H1 (cell line): ENCODE measurements at regions not wholly inside any gene's neighbourhood (a gene's known extent, or its start where the extent isn't known, plus 50 kb on each side); places are given as distances from the start of the nearest gene placed in this dataset.

Experiments used
- CTCF ChIA-PET: fragments of 300-600 bp; sonication (Branson Sonifier 250); formaldehyde crosslinking; loops from one replicate; lab custom pipeline; 2021; ENCODE audit not compliant: partially characterized antibody; lab: Charles Lee
- POLR2A ChIA-PET: fragments of 300-600 bp; sonication (Branson Sonifier 250); formaldehyde crosslinking; loops from one replicate; lab custom pipeline; 2021; ENCODE audit warnings: inconsistent platforms; ENCODE audit not compliant: partially characterized antibody; lab: Charles Lee
- DNase-seq, 2 experiments: peaks; one replicate each; pipeline versions ENCODE4 v3.0.0 to v3.0.0-alpha.2; 2010 to 2022; ENCODE audit warnings: low spot score in 2 of 2, low read depth in 1 of 2, mixed read lengths in 1 of 2
- FAIRE-seq: peaks from 2 replicates; lab custom pipeline; 2011; peaks lifted over from hg19 to GRCh38; lab: Jason Lieb, UNC
- H2AFZ ChIP-seq: 2 replicates; pipeline ENCODE4 v1.8.1; 2012; ENCODE audit warnings: low read length, inconsistent platforms
- H2AK5ac ChIP-seq: 2 replicates; pipeline ENCODE4 v1.6.1; 2013; ENCODE audit warnings: low read depth, low read length
- H2BK120ac ChIP-seq: replicated peaks from 2 replicates; pipeline ENCODE3; 2013; ENCODE audit warnings: low read depth, low read length, inconsistent platforms
- H2BK12ac ChIP-seq: 2 replicates; pipeline ENCODE4 v1.6.1; 2013; ENCODE audit warnings: low read depth, low read length
- H2BK15ac ChIP-seq: 2 replicates; pipeline ENCODE4 v1.6.1; 2013; ENCODE audit warnings: low read length
- H2BK20ac ChIP-seq: 2 replicates; pipeline ENCODE4 v1.6.1; 2013; ENCODE audit warnings: low read length
- H2BK5ac ChIP-seq: 2 replicates; pipeline ENCODE4 v1.6.1; 2013; ENCODE audit warnings: low read depth, low read length
- H3K14ac ChIP-seq: 2 replicates; pipeline ENCODE4 v1.6.1; 2013; ENCODE audit warnings: inconsistent platforms; ENCODE audit not compliant: insufficient read length
- H3K18ac ChIP-seq: 2 replicates; pipeline ENCODE4 v1.6.1; 2013; ENCODE audit warnings: low read length; ENCODE audit errors: extremely low read depth
- H3K23ac ChIP-seq: 2 replicates; pipeline ENCODE4 v1.6.1; 2013; ENCODE audit warnings: inconsistent platforms; ENCODE audit not compliant: insufficient read length
- H3K23me2 ChIP-seq: 2 replicates; pipeline ENCODE4 v1.6.1; 2013; ENCODE audit warnings: low read depth, low read length
- H3K27ac ChIP-seq: 2 replicates; pipeline ENCODE4 v1.6.1; 2011; ENCODE audit warnings: low read depth, low read length, inconsistent platforms
- H3K27me3 ChIP-seq, 4 experiments: replicated peaks in 1 of 4; 1 replicate in 1 of 4; 2 replicates in 3 of 4; pipeline versions ENCODE4 v1.6.1 to v1.8.1; 2011 to 2013; ENCODE audit warnings: low read length in 3 of 4, mild to moderate bottlenecking in 3 of 4, inconsistent platforms in 2 of 4, mixed read lengths in 2 of 4, moderate library complexity in 1 of 4; ENCODE audit not compliant: control insufficient read depth in 3 of 4, insufficient read depth in 3 of 4; ENCODE audit errors: extremely low read depth in 1 of 4
- H3K36me3 ChIP-seq, 4 experiments: 2 replicates each; pipeline versions ENCODE4 v1.6.1 to v1.8.1; 2011 to 2013; ENCODE audit warnings: mild to moderate bottlenecking in 4 of 4, low read length in 3 of 4, moderate library complexity in 2 of 4, control low read depth in 1 of 4, inconsistent platforms in 1 of 4; ENCODE audit not compliant: insufficient read depth in 4 of 4, control insufficient read depth in 2 of 4
- H3K4ac ChIP-seq: replicated peaks from 2 replicates; pipeline ENCODE3; 2013; ENCODE audit warnings: low read length, low read depth, mixed read lengths, inconsistent platforms; ENCODE audit not compliant: insufficient read length
- H3K4me1 ChIP-seq, 4 experiments: replicated peaks in 1 of 4; 1 replicate in 1 of 4; 2 replicates in 3 of 4; pipeline versions ENCODE4 v1.6.1 to v1.8.1; 2011 to 2013; ENCODE audit warnings: low read length in 3 of 4, inconsistent platforms in 2 of 4, mixed read lengths in 1 of 4; ENCODE audit not compliant: insufficient read depth in 4 of 4, control insufficient read depth in 3 of 4
- H3K4me2 ChIP-seq, 2 experiments: 2 replicates each; pipeline versions ENCODE4 v1.6.1 to v1.8.1; 2011 to 2013; ENCODE audit warnings: low read depth in 2 of 2, low read length in 2 of 2, control low read depth in 1 of 2, inconsistent platforms in 1 of 2, mild to moderate bottlenecking in 1 of 2; ENCODE audit not compliant: insufficient read depth in 1 of 2
- H3K4me3 ChIP-seq, 4 experiments: fragments of 200-600, 300-600 bp in 1 of 4; sonication (generic), shearing (Covaris generic), sonication (Bioruptor Twin) in 1 of 4; 2 replicates each; pipeline versions ENCODE4 v1.5.1 to v1.8.1; 2011 to 2016; ENCODE audit warnings: low read length in 4 of 4, low read depth in 3 of 4, control low read depth in 2 of 4, inconsistent platforms in 2 of 4, mild to moderate bottlenecking in 2 of 4, mixed read lengths in 1 of 4, moderate library complexity in 1 of 4; ENCODE audit not compliant: insufficient read depth in 2 of 4; ENCODE audit errors: extremely low read depth in 1 of 4
- H3K56ac ChIP-seq: replicated peaks from 2 replicates; pipeline ENCODE3; 2013; ENCODE audit warnings: low read depth, mild to moderate bottlenecking, mixed read lengths, low read length, inconsistent platforms; ENCODE audit not compliant: insufficient read length
- H3K79me1 ChIP-seq: 2 replicates; pipeline ENCODE4 v1.6.1; 2013; ENCODE audit warnings: low read depth, low read length, control low read depth
- H3K79me2 ChIP-seq, 2 experiments: 2 replicates each; pipeline versions ENCODE4 v1.6.1 to v1.8.1; 2012 to 2013; ENCODE audit warnings: low read length in 2 of 2, mild to moderate bottlenecking in 2 of 2, inconsistent platforms in 1 of 2; ENCODE audit not compliant: insufficient read depth in 2 of 2, control insufficient read depth in 1 of 2
- H3K9ac ChIP-seq, 4 experiments: replicated peaks in 1 of 4; 1 replicate in 1 of 4; 2 replicates in 3 of 4; pipeline versions ENCODE4 v1.6.1 to v1.8.1; 2011 to 2013; ENCODE audit warnings: low read depth in 3 of 4, low read length in 3 of 4, control low read depth in 2 of 4, mild to moderate bottlenecking in 2 of 4, moderate library complexity in 2 of 4, inconsistent platforms in 1 of 4; ENCODE audit errors: extremely low read depth in 1 of 4
- H3K9me3 ChIP-seq, 2 experiments: 2 replicates each; pipeline versions ENCODE4 v1.6.1 to v1.8.1; 2012 to 2013; ENCODE audit warnings: mild to moderate bottlenecking in 2 of 2, moderate library complexity in 2 of 2, control low read depth in 1 of 2, inconsistent platforms in 1 of 2, low read depth in 1 of 2, low read length in 1 of 2, mixed read lengths in 1 of 2; ENCODE audit not compliant: insufficient read depth in 2 of 2
- H4K20me1 ChIP-seq, 2 experiments: replicated peaks in 1 of 2; 2 replicates each; pipeline versions ENCODE3 to v1.8.1; 2011 to 2013; ENCODE audit warnings: inconsistent platforms in 2 of 2, low read length in 2 of 2, mild to moderate bottlenecking in 1 of 2; ENCODE audit not compliant: insufficient read depth in 2 of 2, control insufficient read depth in 1 of 2
- H4K5ac ChIP-seq: 2 replicates; pipeline ENCODE4 v1.6.1; 2013; ENCODE audit warnings: low read length, low read depth, mixed read lengths, inconsistent platforms; ENCODE audit not compliant: insufficient read length
- H4K8ac ChIP-seq: 2 replicates; pipeline ENCODE4 v1.8.0; 2013; ENCODE audit warnings: mild to moderate bottlenecking, moderate library complexity, low read length, inconsistent platforms; ENCODE audit not compliant: insufficient read depth; ENCODE audit errors: extremely low read depth
- H4K91ac ChIP-seq: replicated peaks from 2 replicates; pipeline ENCODE3; 2013; ENCODE audit warnings: low read length, mixed read lengths, inconsistent platforms; ENCODE audit not compliant: insufficient read length
- ASH2L ChIP-seq: fragments of 200-600, 300-600 bp; sonication (generic); IDR thresholded peaks from one replicate; pipeline ENCODE4 v1.7.1; 2017; ENCODE audit warnings: low read length
- CTBP2 ChIP-seq: IDR thresholded peaks from 2 replicates; pipeline ENCODE4 v1.7.0; 2011; ENCODE audit warnings: borderline replicate concordance, mild to moderate bottlenecking, moderate library complexity, mixed read lengths, low read length; ENCODE audit not compliant: insufficient read depth, insufficient read length
- E2F6 ChIP-seq: IDR thresholded peaks from 2 replicates; pipeline ENCODE4 v1.6.1; 2012; ENCODE audit warnings: inconsistent platforms
- EZH2 ChIP-seq: fragments of 200-600 bp; sonication (generic); IDR thresholded peaks from 2 replicates; pipeline ENCODE4 v1.7.1; 2012; ENCODE audit warnings: low read depth, mild to moderate bottlenecking, moderate library complexity, low read length, inconsistent platforms; ENCODE audit not compliant: severe bottlenecking
- GABPA ChIP-seq: IDR thresholded peaks from 2 replicates; pipeline ENCODE4 v1.6.1; 2011; ENCODE audit warnings: mild to moderate bottlenecking, low read length, moderate library complexity, borderline replicate concordance; ENCODE audit not compliant: insufficient read depth
- KDM1A ChIP-seq: fragments of 200-600, 300-600 bp; sonication (generic); IDR thresholded peaks from 2 replicates; pipeline ENCODE4 v1.7.1; 2016; ENCODE audit warnings: mild to moderate bottlenecking, low read length, borderline replicate concordance
- KDM4A ChIP-seq: IDR thresholded peaks from one replicate; pipeline ENCODE4 v1.7.1; 2012; ENCODE audit warnings: low read depth, mild to moderate bottlenecking, moderate library complexity, low read length, inconsistent platforms; ENCODE audit not compliant: severe bottlenecking
- MAFK ChIP-seq: IDR thresholded peaks from 2 replicates; pipeline ENCODE4 v1.6.1; 2012; ENCODE audit warnings: low read depth, mild to moderate bottlenecking, improper control_type of control experiment, low read length
- POLR2AphosphoS5 ChIP-seq: IDR thresholded peaks from 2 replicates; pipeline ENCODE4 v1.6.1; 2011; ENCODE audit warnings: low read depth, low read length
- POU5F1 ChIP-seq: IDR thresholded peaks from 2 replicates; pipeline ENCODE4 v1.6.1; 2011; ENCODE audit warnings: low read depth, mild to moderate bottlenecking, low read length, moderate library complexity
- RAD21 ChIP-seq, 2 experiments: IDR thresholded peaks in 1 of 2; conservative IDR thresholded peaks in 1 of 2; 2 replicates each; pipeline ENCODE4 v1.6.1; 2011; ENCODE audit warnings: low read depth in 2 of 2, low read length in 2 of 2, improper control_type of control experiment in 1 of 2, inconsistent platforms in 1 of 2, mild to moderate bottlenecking in 1 of 2, moderate library complexity in 1 of 2
- RBBP5 ChIP-seq: IDR thresholded peaks from 2 replicates; pipeline ENCODE4 v1.7.1; 2012; ENCODE audit warnings: low read depth, mild to moderate bottlenecking, inconsistent platforms, low read length, moderate library complexity, borderline replicate concordance
- TEAD4 ChIP-seq: IDR thresholded peaks from 2 replicates; pipeline ENCODE4 v1.6.1; 2012; ENCODE audit warnings: low read depth, low read length, inconsistent platforms, mixed read lengths
- WGBS, 2 experiments: shearing (Covaris generic) in 1 of 2; methylation state at CpG; one replicate each; pipeline versions ENCODE4 v1.1.6 to v1.1.7; 2013 to 2015; ENCODE audit warnings: low lambda C conversion rate in 2 of 2, mixed read lengths in 2 of 2, inconsistent platforms in 1 of 2, low coverage in 1 of 2, missing lambda C conversion rate in 1 of 2; ENCODE audit not compliant: insufficient replicate concordance in 2 of 2, insufficient coverage in 1 of 2, insufficient read length in 1 of 2; ENCODE audit errors: extremely low coverage in 1 of 2, missing lambda C conversion rate in 1 of 2; 5-methylcytosine and 5-hydroxymethylcytosine counted together

GRCh38 chr11:88404391-88404790 lies 66.9 kb upstream of the CTSC start:
- H4K91ac ChIP-seq = no peak overlapping the region
- H2BK120ac ChIP-seq = no peak overlapping the region
- no peak overlapping the region for H2BK15ac ChIP-seq
- 86% methylated on average over 2 of the region's 2 CpGs; no CpG with 5 or more reads in 1 of the 2 experiments for WGBS, 2 experiments
- H3K27me3 ChIP-seq = no peaks in the 10 kb centered on the region
- no peak overlapping the region for H3K18ac ChIP-seq
- H3K36me3 ChIP-seq = no peaks in the 10 kb centered on the region
- no peaks in the 10 kb centered on the region for H3K9me3 ChIP-seq
- H2BK12ac ChIP-seq = no peak overlapping the region
- no peaks in the 10 kb centered on the region for H4K20me1 ChIP-seq
- no peak overlapping the region for H3K4me3 ChIP-seq
- no peak overlapping the region for H3K4ac ChIP-seq
- H3K56ac ChIP-seq = no peak overlapping the region
- ChIA-PET POLR2A (interaction anchor here (0.8 kb wide), 1 partner anchor 20 kb away, joined by 4 read pairs; no protein-coding TSS in a partner anchor), CTCF (interaction anchor here (0.9 to 1.0 kb wide), 2 partner anchors 12 to 437 kb away, joined by 3 to 4 read pairs; no protein-coding TSS in a partner anchor)
- no peak overlapping the region for H4K5ac ChIP-seq
- no peak overlapping the region for H2AK5ac ChIP-seq
- H3K79me2 ChIP-seq = no peaks in the 10 kb centered on the region
- no peak overlapping the region for H4K8ac ChIP-seq
- H3K4me1 ChIP-seq = no peaks in the 10 kb centered on the region
- no peak overlapping the region for H3K27ac ChIP-seq
- no peak overlapping the region for H2BK20ac ChIP-seq
- H2AFZ ChIP-seq = no peak overlapping the region
- H3K14ac ChIP-seq = no peak overlapping the region
- no peak overlapping the region for H3K23ac ChIP-seq
- H2BK5ac ChIP-seq = no peak overlapping the region
- H3K23me2 ChIP-seq = no peaks in the 10 kb centered on the region
- no peak overlapping the region for H3K4me2 ChIP-seq
- H3K79me1 ChIP-seq = no peaks in the 10 kb centered on the region
- no peak overlapping the region for H3K9ac ChIP-seq
- FAIRE-seq = no peak
- no peak for DNase-seq
- no peak for TF ChIP-seq EZH2
- no peak for TF ChIP-seq CTBP2
- no peak for TF ChIP-seq POU5F1
- no peak for TF ChIP-seq KDM4A
- no peak for TF ChIP-seq ASH2L
- no peak for TF ChIP-seq RAD21 (IDR thresholded peaks at IDR 0.05 in 1 of 2, conservative IDR thresholded peaks at IDR 0.05 in 1 of 2; ENCODE audit: low read depth in 2 of 2, low read length in 2 of 2)
- no peak for TF ChIP-seq KDM1A
- no peak for TF ChIP-seq E2F6
- no peak for TF ChIP-seq TEAD4
- no peak for TF ChIP-seq RBBP5
- no peak for TF ChIP-seq GABPA
- TF ChIP-seq POLR2AphosphoS5 = no peak
- no peak for TF ChIP-seq MAFK
